Dendritic cell treated with granulocyte-macrophage colony-stimulating factor and Interleukin-4, amounts not matched to agents 40 ng/mL and 50 ng/mL, for 4 days (primary cell): ENCODE measurements at regions not wholly inside any gene's neighbourhood (a gene's known extent, or its start where the extent isn't known, plus 50 kb on each side); places are given as distances from the start of the nearest gene placed in this dataset.

Source experiments
- H3K27ac Mint-ChIP-seq: one replicate; pipeline ENCODE4 v1.8.0; 2022; ENCODE audit warnings: mild to moderate bottlenecking, mixed read lengths
- H3K27me3 Mint-ChIP-seq: one replicate; pipeline ENCODE4 v1.8.0; 2022; ENCODE audit warnings: mild to moderate bottlenecking, mixed read lengths
- H3K36me3 Mint-ChIP-seq: one replicate; pipeline ENCODE4 v1.8.0; 2022; ENCODE audit warnings: low read depth, mixed read lengths
- H3K4me1 Mint-ChIP-seq: one replicate; pipeline ENCODE4 v1.8.0; 2022; ENCODE audit warnings: low read depth, mixed read lengths
- H3K4me3 Mint-ChIP-seq: one replicate; pipeline ENCODE4 v1.8.0; 2022; ENCODE audit warnings: mild to moderate bottlenecking, moderate library complexity, mixed read lengths
- H3K9me3 Mint-ChIP-seq: one replicate; pipeline ENCODE4 v1.8.0; 2022; ENCODE audit warnings: mixed read lengths
- intact Hi-C: fragments of 100-400 bp; cut with micrococcal nuclease; formaldehyde crosslinking; loops from one replicate; pipeline ENCODE4 v1.15.0; 2022

DNA sequence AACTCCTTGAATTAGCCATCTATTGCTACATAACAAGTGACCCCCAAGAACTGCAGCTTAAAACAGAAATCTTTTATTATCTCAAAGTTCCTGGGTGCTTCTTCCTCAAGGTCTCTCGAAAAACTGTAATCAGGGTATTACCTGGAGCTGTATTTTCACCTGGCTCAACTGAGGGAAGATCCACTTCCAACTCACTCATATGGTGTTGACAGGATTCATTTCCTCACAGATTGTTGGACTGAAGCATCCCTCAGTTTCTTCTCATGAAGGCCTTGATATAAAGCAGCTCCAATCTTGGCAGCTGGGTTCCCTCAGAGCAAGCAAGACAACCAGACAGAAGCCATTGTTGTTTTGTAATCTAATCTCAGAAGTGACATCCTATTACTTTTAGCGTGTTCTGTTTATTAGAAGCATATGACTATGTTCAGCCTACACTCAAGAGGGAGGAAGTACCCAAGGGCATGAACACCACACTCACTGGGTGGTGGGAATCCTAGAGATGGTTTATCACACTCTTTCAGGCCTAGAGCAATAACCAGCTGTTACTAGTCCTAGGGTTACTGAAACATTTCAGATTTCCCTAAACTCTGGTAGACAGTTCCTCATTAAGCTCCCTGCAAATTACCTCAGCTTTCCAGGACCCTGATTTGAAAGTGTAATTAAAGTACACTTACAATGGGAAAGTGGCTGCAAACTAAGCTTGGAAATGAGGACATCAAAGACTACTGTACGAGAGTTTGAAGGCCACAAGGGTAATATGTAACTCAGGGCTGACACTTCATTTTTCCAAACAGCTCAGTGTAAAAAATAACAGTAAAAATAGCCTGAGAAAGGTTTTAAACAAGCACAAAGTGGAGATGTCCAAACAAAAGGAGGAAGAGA, 222.2 kb downstream of the SEC23A start:
- Mint-ChIP-seq H3K4me3 (no peak overlapping the region), H3K27ac (peak overlapping the region; percentile 50), H3K9me3 (no peaks in the 10 kb centered on the region), H3K4me1 (peaks cover 32% of the 10 kb centered on the region), H3K36me3 (no peaks in the 10 kb centered on the region), H3K27me3 (peaks cover 2% of the 10 kb centered on the region)
- intact Hi-C loops, result no loop called here

DNA sequence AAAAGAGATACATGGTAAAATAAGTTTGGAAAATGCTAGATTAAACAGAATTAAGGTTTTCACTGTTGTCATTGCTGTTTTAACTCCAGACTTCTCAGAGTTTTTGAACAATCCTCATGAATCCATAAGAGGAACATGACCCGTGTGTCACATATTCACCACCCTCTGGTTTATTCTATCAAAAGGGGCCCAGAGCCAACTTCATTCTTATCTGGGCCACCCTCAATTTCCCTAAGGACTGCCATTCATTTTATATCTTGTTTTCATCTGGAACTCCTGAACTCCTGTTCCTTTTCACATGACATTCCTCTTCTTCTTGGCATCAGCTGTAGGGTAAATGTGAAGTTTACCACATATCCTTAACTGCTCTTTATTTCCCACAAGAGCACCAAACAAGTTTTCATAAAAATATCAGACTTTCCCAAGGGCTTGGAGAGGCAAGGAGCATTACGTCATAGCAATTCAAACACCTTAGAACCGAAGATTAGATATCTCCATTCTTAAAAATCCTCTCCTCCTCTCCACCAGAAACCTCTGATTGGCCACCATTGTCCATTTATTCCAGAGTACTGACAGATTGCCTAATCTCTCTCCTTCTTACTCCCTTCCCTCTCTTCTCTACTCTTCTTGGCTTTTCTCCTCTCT, 225.2 kb downstream of the SEC23A start:
- Mint-ChIP-seq H3K4me1 (peaks cover 32% of the 10 kb centered on the region), H3K4me3 (no peak overlapping the region), H3K27me3 (no peaks in the 10 kb centered on the region), H3K9me3 (no peaks in the 10 kb centered on the region), H3K36me3 (no peaks in the 10 kb centered on the region), H3K27ac (peak overlapping the region; percentile 52)
- intact Hi-C loops, result no loop called here

DNA sequence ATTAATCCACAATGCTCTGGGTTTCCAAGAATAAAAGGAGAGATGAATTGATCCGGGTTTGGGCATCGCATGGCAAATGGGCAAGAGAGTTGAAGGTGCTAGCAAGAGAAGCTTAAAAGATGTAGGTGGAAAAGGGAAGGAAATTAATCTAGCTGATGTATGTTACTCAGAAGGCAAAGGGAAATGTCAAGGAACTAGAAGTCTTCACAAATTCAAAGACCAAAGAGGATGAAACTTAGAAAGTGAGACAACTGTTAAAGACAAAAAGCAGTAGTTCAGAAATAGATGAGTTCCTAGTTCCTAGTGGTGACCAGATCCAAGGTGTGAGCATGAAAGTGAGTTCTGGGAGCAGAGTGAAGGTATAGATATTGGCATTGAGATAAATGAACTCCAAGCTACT, 228.3 kb downstream of the SEC23A start:
- intact Hi-C loops, result loop anchor here (5.0 kb wide), 1 partner anchor 133 kb away; no protein-coding TSS in a partner anchor
- Mint-ChIP-seq H3K36me3 (no peaks in the 10 kb centered on the region), H3K27me3 (no peaks in the 10 kb centered on the region), H3K4me3 (no peak overlapping the region), H3K27ac (no peak overlapping the region), H3K4me1 (peaks cover 19% of the 10 kb centered on the region), H3K9me3 (no peaks in the 10 kb centered on the region)

DNA sequence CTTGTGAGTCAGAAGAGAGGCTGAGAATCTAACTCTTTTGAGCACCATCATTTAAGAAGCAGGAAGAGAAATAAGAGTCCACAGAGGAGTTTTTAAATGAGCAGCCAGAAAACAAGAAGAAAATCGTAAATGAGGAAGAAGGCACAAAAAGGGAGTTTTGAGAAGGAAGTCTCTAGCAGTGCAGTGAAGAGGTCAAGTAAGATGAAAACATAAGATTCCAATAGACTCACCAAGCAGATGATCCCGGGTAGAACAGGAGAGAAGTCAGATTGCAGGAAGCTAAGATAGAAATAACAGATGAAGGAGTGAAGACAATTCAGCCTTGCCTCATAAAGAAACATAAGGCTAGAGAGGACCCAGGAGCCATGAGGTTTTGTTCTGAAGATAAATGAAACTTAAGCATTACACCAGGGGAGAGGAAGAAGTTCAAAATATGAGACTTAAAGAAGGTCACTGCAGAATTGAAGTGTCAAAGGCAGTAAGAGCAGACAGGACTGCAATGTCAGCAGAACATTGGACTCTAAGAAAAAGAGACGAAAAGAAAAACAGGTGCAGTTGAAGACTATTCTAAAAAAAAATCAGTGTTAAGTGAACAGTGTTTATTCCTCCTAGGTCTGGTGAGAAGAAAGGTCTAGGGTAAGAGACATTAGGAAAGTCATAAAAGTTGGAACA, 229.0 kb downstream of the SEC23A start:
- Mint-ChIP-seq H3K36me3 (no peaks in the 10 kb centered on the region), H3K4me1 (peaks cover 20% of the 10 kb centered on the region), H3K27me3 (no peaks in the 10 kb centered on the region), H3K27ac (no peak overlapping the region), H3K4me3 (no peak overlapping the region), H3K9me3 (no peaks in the 10 kb centered on the region)
- intact Hi-C loops, result loop anchor here (5.0 kb wide), 1 partner anchor 133 kb away; no protein-coding TSS in a partner anchor

DNA sequence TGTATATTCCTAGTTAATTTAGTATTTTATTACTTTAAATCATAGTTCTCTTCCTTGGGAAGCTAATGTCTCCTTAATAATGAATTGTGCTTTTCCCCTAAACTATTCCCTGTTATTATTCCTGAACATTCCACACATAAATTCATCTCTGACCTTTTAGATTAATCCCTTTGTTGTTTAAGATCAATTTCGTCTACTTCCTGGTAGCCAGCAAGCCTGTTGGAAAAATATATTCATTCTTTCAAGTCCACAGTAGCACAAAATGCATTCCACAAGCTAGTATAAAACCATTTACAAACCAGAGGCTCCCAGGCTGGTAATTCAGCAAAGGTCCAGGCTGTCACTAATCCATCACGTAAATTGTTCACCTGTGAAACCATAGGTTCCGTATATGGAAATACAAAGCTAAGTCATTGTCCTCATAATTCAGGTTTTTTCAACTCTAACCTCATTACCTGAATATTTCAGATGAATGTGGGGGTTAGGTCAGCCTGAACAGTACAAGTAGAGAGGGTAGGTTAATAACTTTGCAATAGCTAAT, 232.7 kb downstream of the SEC23A start:
- Mint-ChIP-seq H3K4me1 (peaks cover 12% of the 10 kb centered on the region), H3K9me3 (peaks cover under 1% of the 10 kb centered on the region), H3K36me3 (no peaks in the 10 kb centered on the region), H3K27me3 (no peaks in the 10 kb centered on the region), H3K27ac (no peak overlapping the region), H3K4me3 (no peak overlapping the region)
- intact Hi-C loops, result loop anchor here (5.0 kb wide), 1 partner anchor 137 kb away; no protein-coding TSS in a partner anchor

DNA sequence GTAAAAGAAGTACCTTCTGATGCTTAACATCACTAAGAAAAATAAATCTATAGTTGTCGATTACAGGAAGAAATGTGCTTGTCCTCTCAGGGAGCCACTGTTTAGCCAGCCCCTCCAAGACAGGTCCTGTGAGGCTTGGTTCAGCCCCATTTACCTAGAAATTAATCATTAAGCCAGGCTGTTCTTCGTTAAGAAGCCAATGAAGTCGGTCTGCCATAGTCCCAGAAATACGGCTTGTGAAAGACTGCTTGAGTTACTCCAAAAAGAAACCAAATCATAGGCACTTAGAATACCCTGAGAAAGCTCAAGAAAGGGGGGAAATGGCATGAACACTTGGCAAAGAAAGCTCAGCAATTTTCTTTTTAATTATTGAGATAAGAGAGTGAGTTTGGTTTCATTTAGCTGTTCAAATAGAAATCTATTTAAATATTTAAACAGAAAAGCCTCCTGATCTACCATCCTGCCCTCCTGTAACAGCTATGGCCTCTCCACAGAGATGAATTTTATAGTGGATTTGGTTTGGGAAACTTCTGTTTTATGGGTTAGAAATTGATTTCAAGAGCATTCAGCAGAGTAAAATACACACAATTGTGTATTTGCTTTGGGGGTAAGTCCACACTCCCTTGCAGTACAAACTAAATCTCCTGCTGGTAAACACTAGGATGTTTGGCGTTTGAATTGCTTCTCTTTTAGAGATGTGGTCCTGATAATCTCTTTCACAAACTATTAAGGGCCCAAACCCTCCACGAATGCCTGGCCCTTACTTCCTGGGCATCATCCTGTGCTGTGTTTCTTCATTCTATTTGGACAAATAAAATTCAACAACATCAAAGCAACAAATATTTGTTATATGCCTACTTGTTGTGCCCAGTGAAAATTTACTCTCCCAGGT, 234.4 kb downstream of the SEC23A start:
- intact Hi-C loops, result loop anchor here (5.0 kb wide), 2 partner anchors 149 to 881 kb away; no protein-coding TSS in a partner anchor
- Mint-ChIP-seq H3K4me1 (peaks cover 12% of the 10 kb centered on the region), H3K36me3 (no peaks in the 10 kb centered on the region), H3K9me3 (peaks cover 18% of the 10 kb centered on the region), H3K27ac (no peak overlapping the region), H3K27me3 (no peaks in the 10 kb centered on the region), H3K4me3 (no peak overlapping the region)

DNA sequence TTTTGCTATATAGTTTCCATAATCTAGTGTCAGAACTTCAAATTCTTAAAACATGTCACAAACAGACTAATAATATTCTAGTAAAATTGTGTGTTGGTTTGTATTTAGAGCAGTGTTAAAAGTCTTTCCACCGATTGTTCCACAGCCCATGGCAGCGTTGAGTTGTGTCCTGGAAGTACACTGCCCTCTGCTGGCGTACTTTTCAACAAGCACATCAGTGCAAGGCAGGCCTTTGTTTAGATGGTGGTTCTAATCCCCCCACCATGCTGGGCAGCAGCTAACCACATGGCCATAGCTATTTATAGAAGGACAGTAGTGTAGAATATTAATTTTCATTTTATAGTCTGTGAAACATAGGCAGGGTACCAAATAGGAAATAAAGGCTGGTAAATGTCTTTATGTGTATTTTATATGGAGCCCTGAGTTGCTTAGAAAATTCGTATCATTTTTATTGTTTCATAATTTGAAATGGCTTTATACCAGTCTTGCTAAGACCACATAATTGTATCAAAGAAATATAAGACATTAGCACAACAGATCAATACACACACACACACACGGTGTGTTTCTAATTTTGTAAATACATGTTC, 235.4 kb downstream of the SEC23A start:
- no peaks in the 10 kb centered on the region for H3K36me3 Mint-ChIP-seq

DNA sequence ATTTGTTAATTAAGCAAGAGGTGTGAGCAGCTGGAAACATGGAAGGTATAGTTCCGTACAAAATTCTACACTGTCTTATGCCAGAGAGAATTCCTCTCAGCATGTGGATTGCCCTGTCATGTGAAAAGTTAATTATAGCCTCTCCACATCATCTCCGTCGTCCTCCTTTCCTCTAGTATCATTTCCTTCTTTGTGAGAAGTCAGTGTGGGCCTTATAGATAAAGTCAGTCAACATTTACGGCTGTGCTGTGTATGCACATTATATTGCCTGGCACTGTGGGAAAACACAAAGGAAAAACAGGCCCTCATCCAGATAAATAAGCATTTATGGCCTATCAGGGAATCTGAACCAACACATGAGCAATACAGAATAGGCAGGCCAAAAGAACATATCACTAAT, 236.6 kb downstream of the SEC23A start:
- no peak overlapping the region for H3K27ac Mint-ChIP-seq
- peaks cover 24% of the 10 kb centered on the region for H3K9me3 Mint-ChIP-seq
- H3K4me1 Mint-ChIP-seq, result peaks cover 12% of the 10 kb centered on the region
- intact Hi-C loops, result loop anchor here (5.0 kb wide), 2 partner anchors 151 to 879 kb away; no protein-coding TSS in a partner anchor
- no peaks in the 10 kb centered on the region for H3K27me3 Mint-ChIP-seq
- H3K36me3 Mint-ChIP-seq, result no peaks in the 10 kb centered on the region
- H3K4me3 Mint-ChIP-seq, result no peak overlapping the region

More for the DNA sequence above, 235.4 kb downstream of the SEC23A start:
- intact Hi-C loops, result loop anchor here (1.0 to 5.0 kb wide), 3 partner anchors 145 to 880 kb away; no protein-coding TSS in a partner anchor
- Mint-ChIP-seq H3K27ac (no peak overlapping the region), H3K9me3 (peaks cover 24% of the 10 kb centered on the region), H3K4me3 (no peak overlapping the region), H3K4me1 (peaks cover 12% of the 10 kb centered on the region), H3K27me3 (no peaks in the 10 kb centered on the region)

DNA sequence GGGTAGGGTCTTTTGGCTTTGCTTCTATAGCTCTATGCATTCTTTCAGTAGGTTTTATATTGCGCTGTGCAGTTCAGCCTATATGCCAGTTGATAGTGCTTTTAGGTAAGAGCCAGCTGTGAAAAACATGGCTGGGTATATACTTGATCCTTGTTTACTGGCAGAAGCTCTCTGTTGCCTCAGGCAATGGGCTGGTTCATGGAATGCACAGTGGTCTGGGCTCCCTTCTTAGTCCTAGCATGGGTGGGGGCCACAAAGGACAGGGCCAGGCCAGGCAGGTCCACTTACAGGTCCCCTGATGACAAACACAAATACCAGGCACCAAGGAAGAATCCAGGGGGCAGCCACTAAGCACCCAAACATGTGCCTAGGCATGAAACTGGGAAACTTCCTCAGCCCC, 240.7 kb downstream of the SEC23A start:
- Mint-ChIP-seq H3K4me3 (no peak overlapping the region), H3K9me3 (peaks cover 24% of the 10 kb centered on the region), H3K36me3 (no peaks in the 10 kb centered on the region), H3K4me1 (peaks cover 7% of the 10 kb centered on the region), H3K27ac (no peak overlapping the region), H3K27me3 (no peaks in the 10 kb centered on the region)
- intact Hi-C loops, result no loop called here

DNA sequence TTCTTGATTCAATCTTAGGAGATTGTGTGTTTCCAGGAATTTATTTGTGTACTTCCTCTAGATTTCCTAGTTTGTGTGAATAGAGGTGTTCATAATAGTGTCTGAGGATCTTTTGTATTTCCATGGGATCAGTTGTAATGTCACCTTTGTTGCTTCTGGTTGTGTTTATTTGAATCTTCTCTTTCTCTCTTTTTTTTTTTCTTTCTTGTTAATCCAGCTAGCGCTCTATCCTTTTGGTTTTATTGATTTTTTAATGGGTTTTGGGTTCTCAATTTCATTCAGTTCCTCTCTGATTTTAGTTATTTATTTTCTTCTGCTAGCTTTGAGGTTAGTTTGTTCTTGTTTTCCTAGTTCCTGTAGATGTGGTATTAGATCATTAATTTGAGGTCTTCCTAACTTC, 242.5 kb downstream of the SEC23A start:
- no peaks in the 10 kb centered on the region for H3K27me3 Mint-ChIP-seq

DNA sequence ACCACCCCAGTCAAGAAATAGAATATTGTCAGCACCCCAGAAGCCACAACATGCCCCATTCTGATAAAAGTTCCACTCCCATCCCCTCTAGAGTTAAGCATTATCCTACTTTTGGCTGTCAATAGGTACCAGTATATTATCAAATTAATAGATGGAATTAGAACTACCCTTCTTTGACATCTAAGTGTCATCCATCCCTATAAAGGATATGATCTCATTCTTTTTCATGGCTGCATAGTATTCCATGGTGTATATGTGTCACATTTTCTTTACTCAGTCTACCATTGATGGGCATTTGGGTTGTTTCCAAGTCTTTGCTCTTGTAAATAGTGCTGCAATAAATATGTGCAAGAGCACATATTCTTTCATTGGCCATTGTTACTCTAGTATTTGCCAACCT, 246.2 kb downstream of the SEC23A start:
- intact Hi-C loops, result no loop called here
- no peaks in the 10 kb centered on the region for H3K4me1 Mint-ChIP-seq
- H3K4me3 Mint-ChIP-seq, result no peak overlapping the region
- H3K27me3 Mint-ChIP-seq, result no peaks in the 10 kb centered on the region
- H3K27ac Mint-ChIP-seq, result no peak overlapping the region
- H3K9me3 Mint-ChIP-seq, result no peaks in the 10 kb centered on the region
- H3K36me3 Mint-ChIP-seq, result no peaks in the 10 kb centered on the region

More for the DNA sequence above, 242.5 kb downstream of the SEC23A start:
- H3K36me3 Mint-ChIP-seq, result no peaks in the 10 kb centered on the region
- intact Hi-C loops, result no loop called here
- H3K4me1 Mint-ChIP-seq, result no peaks in the 10 kb centered on the region
- peaks cover 24% of the 10 kb centered on the region for H3K9me3 Mint-ChIP-seq
- no peak overlapping the region for H3K27ac Mint-ChIP-seq
- H3K4me3 Mint-ChIP-seq, result no peak overlapping the region

DNA sequence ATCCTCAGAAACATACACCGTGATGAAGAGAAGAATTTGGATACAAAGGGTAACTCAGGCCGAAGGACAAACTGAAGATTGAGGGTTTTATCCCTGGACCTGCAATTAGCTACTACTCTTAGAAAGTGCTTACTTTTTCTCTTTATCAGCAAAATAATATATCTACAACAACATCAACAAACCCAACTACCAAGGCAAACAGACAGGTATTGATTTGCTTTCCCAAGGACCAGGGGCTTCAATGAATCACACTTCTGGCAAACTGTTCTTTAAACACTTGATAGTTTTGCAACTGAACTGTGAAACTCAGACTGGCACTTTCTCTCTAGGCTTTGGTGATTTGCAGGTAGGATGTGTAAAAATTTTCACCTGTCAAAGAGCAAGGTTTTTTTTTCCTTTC, 247.5 kb downstream of the SEC23A start:
- Mint-ChIP-seq H3K27me3 (no peaks in the 10 kb centered on the region), H3K9me3 (no peaks in the 10 kb centered on the region), H3K4me3 (no peak overlapping the region), H3K27ac (no peak overlapping the region), H3K36me3 (no peaks in the 10 kb centered on the region), H3K4me1 (no peaks in the 10 kb centered on the region)
- intact Hi-C loops, result no loop called here

DNA sequence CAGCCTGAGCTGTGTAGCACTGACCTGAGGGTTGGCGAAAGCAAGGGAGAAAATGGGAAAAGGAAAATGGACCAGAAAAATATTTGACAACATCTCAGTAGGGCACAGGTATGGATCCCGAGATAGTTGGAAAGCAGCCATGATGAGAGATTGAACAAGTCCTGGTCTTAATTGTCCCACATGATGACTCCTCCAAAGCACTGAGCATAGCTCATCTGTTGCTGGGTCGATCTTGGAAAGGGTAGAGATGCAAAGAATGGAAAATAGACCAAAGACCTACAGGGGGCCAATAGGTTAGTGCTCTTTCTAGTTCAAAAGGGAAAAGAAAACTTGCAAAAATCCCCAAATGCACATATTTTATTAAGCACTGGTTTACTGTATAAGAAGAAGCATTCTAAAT, 251.9 kb downstream of the SEC23A start:
- Mint-ChIP-seq H3K27ac (no peak overlapping the region), H3K4me3 (no peak overlapping the region), H3K36me3 (no peaks in the 10 kb centered on the region), H3K27me3 (no peaks in the 10 kb centered on the region), H3K9me3 (no peaks in the 10 kb centered on the region), H3K4me1 (no peaks in the 10 kb centered on the region)
- intact Hi-C loops, result no loop called here
